MM.1S (cell line): ENCODE measurements at regions not wholly inside any gene's neighbourhood (a gene's known extent, or its start where the extent isn't known, plus 50 kb on each side); places are given as distances from the start of the nearest gene placed in this dataset.

Experiments used
- CTCF ChIP-seq: fragments of 300-600 bp; sonication (generic); IDR thresholded peaks from 2 replicates; pipeline ENCODE4 v1.5.1; 2016; ENCODE audit warnings: antibody characterized with exemption, low read length, mixed read lengths
- EZH2 ChIP-seq: fragments of 300-600 bp; sonication (generic); optimal IDR thresholded peaks from 2 replicates; pipeline ENCODE3; 2017; ENCODE audit warnings: low read depth, mild to moderate bottlenecking, antibody characterized with exemption, low read length, mixed read lengths
- EZH2phosphoT487 ChIP-seq: fragments of 300-600 bp; sonication (generic); IDR thresholded peaks from 2 replicates; pipeline ENCODE4 v1.6.1; 2018; ENCODE audit warnings: antibody characterized with exemption, low read length

- TF ChIP-seq CTCF, result no peak
- TF ChIP-seq EZH2phosphoT487, result no peak
- no peak for TF ChIP-seq EZH2
Observed at GRCh38 chr1:203424285-203424684, 51.3 kb upstream of the PRELP start.
